Fibroblast of the conjunctiva (primary cell): ENCODE measurements at regions not wholly inside any gene's neighbourhood (a gene's known extent, or its start where the extent isn't known, plus 50 kb on each side); places are given as distances from the start of the nearest gene placed in this dataset.
"Not testable (repeated sequence)": the region's sequence is repeated elsewhere in the genome, so short reads cannot be mapped to it uniquely, and the experiment has no call there.

Experiments
- DNase-seq: peaks from one replicate; pipeline ENCODE4 v3.0.0-alpha.2; 2010; ENCODE audit warnings: low read depth

- DNase-seq, result no peak
Observed at GRCh38 chr12:84054811-84055210, 857.8 kb downstream of the SLC6A15 start.

DNA sequence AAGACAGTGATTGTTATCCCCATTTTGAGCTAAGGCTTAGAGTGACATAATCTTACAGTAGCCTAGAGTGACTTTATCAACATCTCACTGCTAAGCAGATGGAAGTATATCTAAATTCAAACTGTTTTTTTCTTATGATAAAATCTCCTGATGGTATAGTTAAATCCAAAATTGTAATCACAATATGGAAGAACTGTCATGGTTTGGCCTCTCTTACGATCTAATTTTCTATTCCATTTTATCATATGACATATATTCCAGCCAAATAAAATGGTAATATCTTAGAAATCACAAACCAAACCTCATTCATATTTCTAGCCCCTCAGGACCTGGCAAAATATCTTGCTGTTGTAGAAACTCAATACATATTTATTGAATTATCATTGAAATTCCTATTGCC lies 864.7 kb downstream of the SLC6A15 start:
- DNase-seq, result no peak

DNA sequence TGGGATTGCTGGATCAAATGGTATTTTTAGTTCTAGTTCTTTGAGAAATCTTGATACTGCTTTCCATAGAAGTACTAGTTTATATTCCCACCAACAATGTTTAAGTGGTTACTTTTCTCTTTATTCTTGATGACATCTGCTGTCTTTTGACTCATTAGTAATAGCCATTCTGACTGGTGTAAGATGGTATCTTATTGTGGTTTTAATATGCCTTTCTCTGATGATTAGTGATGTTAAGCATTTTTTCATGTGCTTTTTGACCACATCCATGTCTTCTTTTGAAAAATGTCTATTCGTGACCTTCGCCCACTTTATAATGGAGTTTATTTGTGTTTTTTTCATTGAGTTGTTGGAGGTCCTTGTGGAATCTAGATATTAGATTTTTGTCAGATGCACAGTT lies 865.7 kb downstream of the SLC6A15 start:
- DNase-seq, result no peak

DNA sequence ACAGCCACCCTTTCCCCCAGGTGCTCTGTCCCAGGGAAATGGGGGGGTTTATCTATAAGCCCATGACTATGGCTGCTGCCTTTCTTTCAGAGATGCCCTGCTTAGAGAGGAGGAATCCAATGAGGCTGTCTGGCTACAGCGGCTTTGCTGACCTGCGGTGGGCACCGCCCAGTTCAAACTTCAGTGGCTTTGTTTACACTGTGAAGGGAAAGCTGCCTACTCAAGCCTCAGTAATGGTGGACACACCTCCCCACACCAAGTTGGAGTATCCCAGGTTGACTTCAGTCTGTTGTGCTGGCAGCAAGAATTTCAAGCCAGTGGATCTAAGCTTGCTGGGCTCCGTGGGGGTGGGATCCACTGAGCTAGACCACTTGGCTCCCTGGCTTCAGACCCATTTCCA lies 869.2 kb downstream of the SLC6A15 start:
- no peak for DNase-seq

- no peak for DNase-seq
Observed at GRCh38 chr12:84038242-84038641, 874.4 kb downstream of the SLC6A15 start.

DNA sequence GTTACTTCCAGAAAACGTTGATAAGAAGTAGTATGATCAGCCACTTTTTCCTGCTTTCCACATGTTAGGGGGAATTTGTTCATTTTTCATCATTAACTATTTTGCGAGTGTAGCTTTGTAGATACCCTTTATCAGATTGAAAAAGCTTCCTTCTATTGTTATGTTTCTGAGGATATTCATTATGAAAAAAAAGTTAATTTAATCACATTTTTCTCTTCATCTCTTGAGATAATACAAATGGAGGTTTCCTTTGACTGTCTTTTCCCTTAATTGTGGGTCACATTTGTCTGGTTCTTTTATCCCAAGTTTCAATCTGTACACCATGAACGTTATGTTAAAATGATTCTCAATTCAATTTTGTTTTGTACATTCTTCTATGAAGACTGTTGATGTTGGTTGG lies 875.7 kb downstream of the SLC6A15 start:
- DNase-seq, result no peak

DNA sequence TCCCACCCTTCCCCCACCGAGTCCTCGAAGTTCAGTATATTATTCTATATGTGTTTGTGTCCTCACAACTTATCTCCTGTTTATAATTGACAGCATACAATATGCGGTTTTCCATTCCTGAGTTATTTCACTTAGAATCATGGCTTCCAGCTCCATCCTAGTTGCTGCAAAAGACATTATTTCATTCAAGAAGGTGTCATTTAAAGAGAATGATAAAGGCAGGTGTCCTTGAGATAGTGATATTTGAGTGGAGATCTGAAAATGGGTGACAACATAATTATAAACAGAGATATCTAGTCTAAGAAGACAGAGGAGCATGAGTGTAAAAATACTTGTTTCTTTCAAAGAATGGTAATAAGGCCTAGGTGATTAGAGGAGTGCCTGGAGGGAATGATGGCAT lies 876.8 kb downstream of the SLC6A15 start:
- DNase-seq, result no peak

DNA sequence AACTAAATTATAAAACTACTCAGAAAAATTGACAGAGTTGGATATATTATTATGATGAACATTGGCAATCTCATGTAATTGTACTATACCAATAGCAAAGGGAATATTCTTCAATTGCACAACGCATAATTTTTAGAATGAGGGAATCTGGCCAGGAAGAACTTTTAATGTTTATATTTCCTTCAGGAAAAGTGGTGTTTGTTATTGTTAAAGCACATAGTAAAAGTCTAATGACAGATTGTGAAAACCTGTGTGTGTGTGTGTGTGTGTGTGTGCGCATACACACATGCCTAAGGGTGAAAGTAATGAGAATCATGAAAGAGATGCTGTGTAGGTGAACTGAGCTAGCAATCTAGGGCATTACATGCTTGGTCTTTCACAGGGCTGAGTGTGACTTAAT lies 877.7 kb downstream of the SLC6A15 start:
- no peak for DNase-seq

DNA sequence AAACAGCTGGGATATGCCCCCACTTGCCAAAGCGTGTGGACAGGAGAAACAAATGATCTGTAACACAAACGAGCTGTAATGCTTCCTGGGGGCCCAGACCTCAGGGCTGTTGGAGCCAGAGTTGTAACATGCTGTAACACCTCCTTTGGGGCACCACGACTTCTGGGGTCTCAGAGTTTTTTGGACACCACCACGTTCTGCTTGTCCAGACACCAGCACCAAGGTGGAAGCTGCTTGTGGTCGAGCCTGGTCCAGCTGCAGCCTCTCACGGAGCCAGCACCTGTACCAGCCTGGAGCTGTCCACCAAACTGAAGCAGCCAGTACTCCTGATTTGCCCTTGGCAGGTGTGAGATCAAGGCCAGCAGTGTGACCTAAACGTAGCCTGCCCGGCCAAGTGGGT lies 879.4 kb downstream of the SLC6A15 start:
- no peak for DNase-seq

DNA sequence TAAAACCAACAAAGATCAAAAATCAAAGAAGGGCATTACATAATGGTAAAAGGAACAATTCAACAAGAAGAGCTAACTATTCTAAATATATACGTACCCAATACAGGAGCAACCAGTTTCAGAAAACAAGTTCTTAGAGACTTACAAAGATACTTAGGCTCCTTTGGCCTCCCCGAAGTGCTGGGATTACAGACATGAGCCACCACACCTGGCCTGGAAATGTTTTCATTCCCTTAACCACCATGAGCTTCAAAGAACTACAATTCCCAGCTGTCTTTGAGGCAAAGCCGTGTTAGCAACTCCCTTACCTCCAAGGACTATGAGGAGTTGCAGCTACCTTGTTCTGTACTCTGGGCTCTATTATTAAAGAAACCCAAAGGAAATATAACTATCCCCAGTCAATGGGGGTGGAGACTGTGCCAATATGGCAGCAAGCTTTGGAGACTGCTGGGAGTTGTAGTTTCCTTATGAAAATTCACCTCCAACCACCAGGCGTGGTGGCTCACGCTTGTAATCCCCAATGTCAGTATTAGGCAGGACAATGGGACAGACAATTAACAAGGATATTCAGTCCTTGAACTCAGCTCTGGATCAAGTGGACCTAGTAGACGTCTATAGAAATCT lies 893.9 kb downstream of the SLC6A15 start:
- DNase-seq, result not testable (repeated sequence)

DNA sequence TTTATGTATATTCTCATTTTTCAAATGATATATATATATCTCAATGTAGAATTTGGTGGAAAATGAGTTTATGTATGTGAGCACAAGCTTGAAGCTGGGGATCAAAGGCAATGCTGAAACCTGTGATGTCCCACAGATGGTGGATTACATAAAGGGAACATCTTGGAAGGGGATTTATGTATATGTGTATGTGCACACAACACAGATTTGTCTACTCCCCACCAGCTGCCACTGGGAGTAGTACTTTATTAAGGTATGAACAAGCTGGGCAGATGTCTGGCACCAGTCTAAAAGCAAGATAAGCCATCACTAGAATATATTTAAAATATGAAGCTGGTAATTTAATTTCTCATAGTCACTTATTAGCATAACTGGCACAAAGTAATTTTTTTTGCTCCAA lies 895.6 kb downstream of the SLC6A15 start:
- no peak for DNase-seq

DNA sequence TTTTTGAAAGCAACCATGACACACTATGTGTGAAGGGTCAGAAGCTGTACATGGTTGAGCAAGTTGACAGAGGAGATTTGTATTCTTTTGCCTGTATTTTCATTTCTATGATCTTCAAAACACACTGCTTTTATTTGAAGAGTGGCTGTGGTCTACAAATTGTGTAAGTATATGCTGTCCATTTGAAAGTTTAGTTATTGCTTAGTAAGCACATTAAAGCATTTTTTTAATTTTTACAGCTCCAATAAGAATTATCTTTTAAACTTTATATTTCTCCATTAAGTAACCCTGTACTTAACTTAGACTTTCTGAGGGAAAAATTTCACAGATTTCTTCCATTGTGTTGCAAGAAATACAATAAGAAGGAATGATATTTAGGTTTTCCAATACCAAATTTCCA lies 915.2 kb downstream of the SLC6A15 start:
- DNase-seq, result no peak

DNA sequence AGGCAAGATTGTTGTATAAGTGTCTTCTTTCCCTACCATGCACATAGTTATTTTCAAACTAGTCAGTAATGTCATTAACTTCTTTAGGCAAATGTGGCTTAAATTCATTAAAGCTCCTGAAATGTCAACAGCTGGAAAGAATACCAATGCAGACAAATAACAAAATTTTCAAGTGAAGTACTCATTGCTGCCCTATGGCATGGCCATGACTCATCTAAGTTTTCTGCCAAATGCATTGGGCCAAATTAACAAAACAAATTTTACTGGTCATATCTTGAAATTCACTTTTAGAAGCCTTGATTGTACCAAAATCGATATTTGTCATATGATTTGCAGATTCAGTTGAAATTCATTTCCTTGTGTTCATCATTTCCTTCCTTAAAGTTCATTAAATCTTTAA lies 915.9 kb downstream of the SLC6A15 start:
- DNase-seq, result peak; percentile 2

GRCh38 chr12:83985084-83985483 lies 927.5 kb downstream of the SLC6A15 start:
- DNase-seq, result no peak

DNA sequence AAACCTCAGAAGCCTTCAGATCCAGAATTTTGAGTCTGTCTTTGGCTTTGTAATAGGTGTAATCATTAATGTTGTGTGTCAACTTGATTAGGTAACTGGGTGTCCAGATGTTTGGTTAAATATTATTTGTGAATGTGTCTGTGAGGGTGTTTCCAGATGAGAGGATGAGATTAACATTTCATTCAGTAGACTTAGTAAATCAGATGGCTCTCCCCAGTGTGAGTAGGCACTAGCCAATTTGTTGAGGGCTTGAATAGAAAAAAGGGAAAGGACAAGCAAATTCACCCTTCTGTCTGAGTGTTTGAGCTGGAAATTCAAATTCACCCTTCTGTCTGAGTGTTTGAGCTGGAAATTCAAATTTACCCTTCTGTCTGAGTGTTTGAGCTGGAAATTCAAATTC lies 932.2 kb downstream of the SLC6A15 start:
- DNase-seq, result no peak

DNA sequence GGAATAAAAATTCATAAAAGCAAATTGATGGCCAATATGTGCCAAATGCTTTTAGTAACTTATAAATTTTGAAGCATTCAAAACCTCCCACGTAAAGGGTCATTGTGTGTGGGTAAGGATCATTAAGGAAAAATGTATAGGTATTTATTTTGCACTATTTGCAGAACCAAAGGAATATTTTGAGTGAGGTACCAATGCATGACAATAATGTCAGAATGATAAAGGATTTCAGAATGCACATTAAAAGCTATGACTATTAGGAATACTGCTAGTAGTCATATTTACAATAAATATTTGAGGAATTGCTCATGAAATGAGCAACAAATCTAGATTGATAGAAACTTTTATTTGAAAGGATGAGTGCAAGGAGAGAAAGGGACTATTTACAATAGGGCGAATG lies 932.8 kb downstream of the SLC6A15 start:
- DNase-seq, result no peak

GRCh38 chr12:83971781-83972180 lies 940.8 kb downstream of the SLC6A15 start:
- DNase-seq, result no peak

- no peak for DNase-seq
Observed at GRCh38 chr12:83960767-83961166, 951.8 kb downstream of the SLC6A15 start.

DNA sequence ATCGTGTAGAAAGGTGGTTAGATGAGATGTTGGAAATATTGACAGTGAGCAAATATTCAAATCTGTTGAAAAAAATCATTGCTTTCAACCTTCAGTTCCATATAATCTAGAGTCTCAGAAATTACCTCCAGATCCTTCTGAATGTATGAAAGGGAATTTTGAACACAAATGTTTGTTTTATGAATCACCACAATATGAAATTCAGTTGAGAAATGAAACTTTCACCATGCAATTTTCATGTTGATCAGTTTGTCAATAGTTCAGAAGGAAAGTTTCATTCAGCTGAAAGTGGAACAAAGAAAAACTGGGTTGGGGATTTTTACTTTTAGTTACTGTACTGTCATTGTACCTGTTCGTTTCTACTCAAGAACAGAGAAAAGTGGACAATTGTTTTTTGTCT lies 953.6 kb downstream of the SLC6A15 start:
- no peak for DNase-seq

- no peak for DNase-seq
Observed at GRCh38 chr12:83954956-83955601, 957.5 kb downstream of the SLC6A15 start.

DNA sequence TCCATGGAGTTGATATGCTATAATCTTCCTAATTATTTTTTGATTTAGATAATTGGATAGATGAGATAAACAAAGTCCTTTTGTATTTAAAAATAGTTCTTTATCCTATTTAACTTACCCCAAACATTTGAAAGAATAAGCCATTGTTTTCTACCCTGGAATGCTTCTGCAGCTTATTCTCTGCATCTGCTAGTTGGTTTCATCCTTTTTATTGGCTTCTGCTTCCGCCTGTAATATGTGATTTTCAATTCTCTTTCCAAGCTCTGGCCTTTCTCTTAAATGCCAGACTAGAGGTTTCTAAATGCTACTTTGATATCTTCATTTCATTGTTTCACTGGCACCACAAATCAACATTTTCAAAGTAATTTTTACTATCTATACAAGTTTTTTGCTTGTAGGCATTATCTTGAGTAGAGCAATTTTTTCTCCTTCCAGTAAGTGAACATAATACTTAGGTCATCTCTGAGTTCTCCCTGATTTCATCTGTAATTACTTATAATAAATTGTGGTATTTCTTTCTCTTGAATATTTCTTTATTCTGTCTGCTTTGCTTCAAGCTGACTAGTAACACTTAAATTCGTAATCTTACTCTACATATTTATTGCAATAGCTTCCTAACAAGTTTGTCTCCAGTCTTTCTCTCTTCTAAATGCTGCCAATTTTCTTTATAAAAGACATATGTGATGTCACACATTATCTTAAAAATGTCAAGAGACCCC lies 958.4 kb downstream of the SLC6A15 start:
- no peak for DNase-seq

DNA sequence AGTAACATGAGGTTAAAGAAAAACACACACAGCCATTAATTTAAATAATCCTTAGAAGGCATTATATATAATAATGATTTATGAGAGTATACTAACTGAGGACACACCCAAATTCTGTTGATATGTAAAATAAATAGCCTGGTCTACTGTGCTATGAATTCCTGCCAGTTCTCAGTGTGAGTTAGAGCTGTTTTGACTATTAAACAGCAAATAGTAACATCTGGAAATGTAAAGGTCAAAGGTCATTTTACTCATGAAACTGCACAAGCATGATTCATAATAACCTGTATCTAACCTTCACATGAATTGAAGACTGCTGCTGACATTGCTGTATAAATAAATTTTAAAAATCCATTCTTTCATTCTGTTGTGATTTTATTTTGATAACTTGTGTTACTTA lies 966.7 kb downstream of the SLC6A15 start:
- peak; percentile 60 for DNase-seq

- DNase-seq, result no peak
Observed at GRCh38 chr12:83939718-83940117, 972.9 kb downstream of the SLC6A15 start.

DNA sequence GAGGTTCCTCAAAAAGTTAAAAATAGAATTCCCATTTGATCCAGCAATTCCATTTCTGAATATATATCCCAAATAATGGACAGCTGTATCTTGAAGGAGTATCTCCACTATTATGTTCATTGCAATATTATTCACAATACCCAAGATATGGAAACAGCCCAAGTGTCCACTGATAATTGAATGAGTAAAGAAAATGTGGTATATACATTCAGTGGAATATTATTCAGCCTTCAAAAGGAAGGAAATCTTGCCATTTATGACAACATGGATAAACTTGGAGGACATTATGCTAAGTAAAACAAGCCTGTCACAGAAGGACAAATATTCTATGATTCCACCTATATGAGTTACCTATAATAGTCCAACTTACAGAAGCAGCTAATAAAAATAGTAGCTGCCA lies 979.0 kb downstream of the SLC6A15 start:
- no peak for DNase-seq
